ENCODE measurements at regions not wholly inside any gene's neighbourhood (a gene's known extent, or its start where the extent isn't known, plus 50 kb on each side); places are given as distances from the start of the nearest gene placed in this dataset.
"Not testable (repeated sequence)": the region's sequence is repeated elsewhere in the genome, so short reads cannot be mapped to it uniquely, and the experiment has no call there.

GRCh38 chr3:69648126-69648525 lies 91.1 kb upstream of the MITF start:
- no peaks in the 10 kb centered on the region for H3K4me1 ChIP-seq (ENCODE audit: control insufficient read depth in 2 of 2, insufficient read depth in 2 of 2, low read length in 1 of 2)
- H3K36me3 ChIP-seq (ENCODE audit: control insufficient read depth in 2 of 2, insufficient read depth in 2 of 2, low read length in 1 of 2): no peaks in the 10 kb centered on the region
- no peak overlapping the region for H3K4me3 ChIP-seq (ENCODE audit: low read depth in 1 of 2, low read length in 2 of 2)
- H3K9me3 ChIP-seq (ENCODE audit: control insufficient read depth in 2 of 2, insufficient read depth in 1 of 2, low read depth in 1 of 2, low read length in 1 of 2): peaks cover 0 to 2% of the 10 kb centered on the region in 2 donors
- no peak overlapping the region for H3K27ac ChIP-seq (ENCODE audit: low read depth in 2 of 2, low read length in 1 of 2)
- 54 to 73% methylated on average over 2 of the region's 2 CpGs for WGBS, 2 donors
- no peaks in the 10 kb centered on the region for H3K27me3 ChIP-seq (ENCODE audit: control insufficient read depth in 1 of 2, insufficient read depth in 2 of 2, low read length in 2 of 2)

- H3K27me3 ChIP-seq (ENCODE audit: control insufficient read depth in 1 of 2, insufficient read depth in 2 of 2, low read length in 2 of 2): no peaks in the 10 kb centered on the region
- no peak overlapping the region for H3K4me3 ChIP-seq (ENCODE audit: low read depth in 1 of 2, low read length in 2 of 2)
- no peak overlapping the region for H3K27ac ChIP-seq (ENCODE audit: low read depth in 2 of 2, low read length in 1 of 2)
- no peaks in the 10 kb centered on the region for H3K36me3 ChIP-seq (ENCODE audit: control insufficient read depth in 2 of 2, insufficient read depth in 2 of 2, low read length in 1 of 2)
- no peaks in the 10 kb centered on the region for H3K4me1 ChIP-seq (ENCODE audit: control insufficient read depth in 2 of 2, insufficient read depth in 2 of 2, low read length in 1 of 2)
- 46 to 50% methylated on average over 3 of the region's 3 CpGs for WGBS, 2 donors
- H3K9me3 ChIP-seq (ENCODE audit: control insufficient read depth in 2 of 2, insufficient read depth in 1 of 2, low read depth in 1 of 2, low read length in 1 of 2): peaks cover 0 to 2% of the 10 kb centered on the region in 2 donors
Observed at GRCh38 chr3:69647511-69648110, 91.7 kb upstream of the MITF start.

- 90 to 92% methylated on average over 3 of the region's 3 CpGs for WGBS, 2 donors
Observed at GRCh38 chr3:69647081-69647480, 92.2 kb upstream of the MITF start.

DNA sequence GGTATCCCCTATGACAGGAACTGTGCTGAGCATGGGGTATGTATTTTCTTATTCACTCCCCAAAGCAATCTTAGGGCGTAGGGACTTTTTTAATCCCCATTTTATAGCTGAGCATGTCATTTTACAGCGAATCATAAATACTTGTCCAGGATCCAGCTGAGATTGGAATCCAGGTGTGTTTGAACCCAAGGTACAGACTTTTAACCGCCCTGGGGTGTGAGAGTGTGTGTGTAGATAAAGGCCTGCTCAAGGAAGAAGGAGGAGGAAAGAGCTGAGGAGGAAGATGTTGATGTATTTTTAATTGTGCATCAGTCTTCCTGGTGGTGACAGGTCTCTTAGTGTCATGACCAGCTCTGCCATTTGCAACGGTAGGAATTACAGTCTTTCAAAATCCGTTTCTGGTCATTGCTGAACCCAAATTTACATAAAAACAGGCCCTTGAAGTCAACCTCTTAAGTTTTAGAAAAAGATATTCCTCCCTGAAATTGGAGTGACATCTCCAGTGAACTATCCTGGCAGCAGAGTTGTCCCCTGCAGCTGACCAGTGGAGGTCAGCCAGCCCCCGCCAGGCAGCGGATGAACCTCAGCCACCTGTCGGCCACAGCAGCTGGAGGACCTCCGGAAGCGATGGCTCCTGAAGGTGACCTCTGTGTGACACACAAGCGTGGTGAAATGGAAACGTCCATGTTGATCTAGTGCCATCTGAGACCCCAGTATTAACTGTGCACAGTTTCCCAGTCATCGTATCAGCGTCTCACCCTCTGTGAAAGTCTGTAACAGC lies 92.8 kb upstream of the MITF start:
- Histone ChIP-seq H3K4me1 (ENCODE audit: control insufficient read depth in 2 of 2, insufficient read depth in 2 of 2, low read length in 1 of 2) (no peaks in the 10 kb centered on the region), H3K27ac (ENCODE audit: low read depth in 2 of 2, low read length in 1 of 2) (no peak overlapping the region), H3K36me3 (ENCODE audit: control insufficient read depth in 2 of 2, insufficient read depth in 2 of 2, low read length in 1 of 2) (no peaks in the 10 kb centered on the region), H3K9me3 (ENCODE audit: control insufficient read depth in 2 of 2, insufficient read depth in 1 of 2, low read depth in 1 of 2, low read length in 1 of 2) (peaks cover 0 to 2% of the 10 kb centered on the region in 2 donors), H3K27me3 (ENCODE audit: control insufficient read depth in 1 of 2, insufficient read depth in 2 of 2, low read length in 2 of 2) (no peaks in the 10 kb centered on the region), H3K4me3 (ENCODE audit: low read depth in 1 of 2, low read length in 2 of 2) (no peak overlapping the region)
- WGBS, 2 donors: 84 to 86% methylated on average over 14 of the region's 14 CpGs

More at GRCh38 chr3:69647081-69647480, 92.2 kb upstream of the MITF start:
- no peaks in the 10 kb centered on the region for H3K36me3 ChIP-seq (ENCODE audit: control insufficient read depth in 2 of 2, insufficient read depth in 2 of 2, low read length in 1 of 2)
- H3K4me1 ChIP-seq (ENCODE audit: control insufficient read depth in 2 of 2, insufficient read depth in 2 of 2, low read length in 1 of 2): no peaks in the 10 kb centered on the region
- no peak overlapping the region for H3K27ac ChIP-seq (ENCODE audit: low read depth in 2 of 2, low read length in 1 of 2)
- H3K27me3 ChIP-seq (ENCODE audit: control insufficient read depth in 1 of 2, insufficient read depth in 2 of 2, low read length in 2 of 2): no peaks in the 10 kb centered on the region
- peaks cover 0 to 2% of the 10 kb centered on the region in 2 donors for H3K9me3 ChIP-seq (ENCODE audit: control insufficient read depth in 2 of 2, insufficient read depth in 1 of 2, low read depth in 1 of 2, low read length in 1 of 2)
- no peak overlapping the region for H3K4me3 ChIP-seq (ENCODE audit: low read depth in 1 of 2, low read length in 2 of 2)

GRCh38 chr3:69642606-69643005 lies 96.7 kb upstream of the MITF start:
- 74 to 80% methylated on average over 5 of the region's 5 CpGs for WGBS, 2 donors
- Histone ChIP-seq H3K36me3 (ENCODE audit: control insufficient read depth in 2 of 2, insufficient read depth in 2 of 2, low read length in 1 of 2) (no peaks in the 10 kb centered on the region), H3K9me3 (ENCODE audit: control insufficient read depth in 2 of 2, insufficient read depth in 1 of 2, low read depth in 1 of 2, low read length in 1 of 2) (peaks cover 0 to 2% of the 10 kb centered on the region in 2 donors), H3K27ac (ENCODE audit: low read depth in 2 of 2, low read length in 1 of 2) (no peak overlapping the region), H3K4me1 (ENCODE audit: control insufficient read depth in 2 of 2, insufficient read depth in 2 of 2, low read length in 1 of 2) (no peaks in the 10 kb centered on the region), H3K27me3 (ENCODE audit: control insufficient read depth in 1 of 2, insufficient read depth in 2 of 2, low read length in 2 of 2) (no peaks in the 10 kb centered on the region), H3K4me3 (ENCODE audit: low read depth in 1 of 2, low read length in 2 of 2) (no peak overlapping the region)

DNA sequence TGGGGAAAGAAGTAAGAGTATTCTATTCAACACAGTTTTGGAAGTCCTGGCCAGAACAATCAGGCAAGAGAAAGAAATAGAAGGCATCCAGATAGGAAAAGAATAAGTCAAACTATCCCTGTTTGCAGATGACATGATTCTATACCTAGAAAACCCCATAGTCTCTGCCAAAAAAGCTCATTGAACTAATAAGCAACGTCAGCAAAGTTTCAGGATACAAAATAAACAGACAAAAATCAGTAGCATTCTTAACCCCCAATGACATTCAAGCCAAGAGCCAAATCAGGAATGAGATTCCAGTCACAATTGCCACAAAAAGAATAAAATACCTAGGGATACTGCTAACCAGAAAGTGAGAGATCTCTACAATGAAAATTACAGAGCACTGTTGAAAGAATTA lies 99.4 kb upstream of the MITF start:
- Histone ChIP-seq H3K36me3 (ENCODE audit: control insufficient read depth in 2 of 2, insufficient read depth in 2 of 2, low read length in 1 of 2) (no peaks in the 10 kb centered on the region), H3K9me3 (ENCODE audit: control insufficient read depth in 2 of 2, insufficient read depth in 1 of 2, low read depth in 1 of 2, low read length in 1 of 2) (no peaks in the 10 kb centered on the region)
- WGBS, 2 donors: 28 to 45% methylated on average over 1 of the region's 1 CpG

GRCh38 chr3:69628951-69629350 lies 110.3 kb upstream of the MITF start:
- Histone ChIP-seq H3K4me3 (ENCODE audit: low read depth in 1 of 2, low read length in 2 of 2) (no peak overlapping the region), H3K4me1 (ENCODE audit: control insufficient read depth in 2 of 2, insufficient read depth in 2 of 2, low read length in 1 of 2) (no peaks in the 10 kb centered on the region), H3K36me3 (ENCODE audit: control insufficient read depth in 2 of 2, insufficient read depth in 2 of 2, low read length in 1 of 2) (no peaks in the 10 kb centered on the region), H3K27me3 (ENCODE audit: control insufficient read depth in 1 of 2, insufficient read depth in 2 of 2, low read length in 2 of 2) (no peaks in the 10 kb centered on the region), H3K27ac (ENCODE audit: low read depth in 2 of 2, low read length in 1 of 2) (no peak overlapping the region), H3K9me3 (ENCODE audit: control insufficient read depth in 2 of 2, insufficient read depth in 1 of 2, low read depth in 1 of 2, low read length in 1 of 2) (no peaks in the 10 kb centered on the region)
- 18 to 27% methylated on average over 1 of the region's 1 CpG for WGBS, 2 donors

More for the DNA sequence above, 99.4 kb upstream of the MITF start:
- no peak overlapping the region for H3K27ac ChIP-seq (ENCODE audit: low read depth in 2 of 2, low read length in 1 of 2)
- H3K4me3 ChIP-seq (ENCODE audit: low read depth in 1 of 2, low read length in 2 of 2): no peak overlapping the region
- no peaks in the 10 kb centered on the region for H3K4me1 ChIP-seq (ENCODE audit: control insufficient read depth in 2 of 2, insufficient read depth in 2 of 2, low read length in 1 of 2)
- no peaks in the 10 kb centered on the region for H3K27me3 ChIP-seq (ENCODE audit: control insufficient read depth in 1 of 2, insufficient read depth in 2 of 2, low read length in 2 of 2)

- no peaks in the 10 kb centered on the region for H3K9me3 ChIP-seq (ENCODE audit: control insufficient read depth in 2 of 2, insufficient read depth in 1 of 2, low read depth in 1 of 2, low read length in 1 of 2)
- H3K36me3 ChIP-seq (ENCODE audit: control insufficient read depth in 2 of 2, insufficient read depth in 2 of 2, low read length in 1 of 2): no peaks in the 10 kb centered on the region
- no peak overlapping the region for H3K4me3 ChIP-seq (ENCODE audit: low read depth in 1 of 2, low read length in 2 of 2)
- no peaks in the 10 kb centered on the region for H3K27me3 ChIP-seq (ENCODE audit: control insufficient read depth in 1 of 2, insufficient read depth in 2 of 2, low read length in 2 of 2)
- H3K27ac ChIP-seq (ENCODE audit: low read depth in 2 of 2, low read length in 1 of 2): no peak overlapping the region
- no peaks in the 10 kb centered on the region for H3K4me1 ChIP-seq (ENCODE audit: control insufficient read depth in 2 of 2, insufficient read depth in 2 of 2, low read length in 1 of 2)
- 85 to 86% methylated on average over 5 of the region's 5 CpGs for WGBS, 2 donors
Observed at GRCh38 chr3:69613286-69613685, 126.0 kb upstream of the MITF start.

GRCh38 chr3:69612791-69613190 lies 126.5 kb upstream of the MITF start:
- Histone ChIP-seq H3K27ac (ENCODE audit: low read depth in 2 of 2, low read length in 1 of 2) (no peak overlapping the region), H3K4me1 (ENCODE audit: control insufficient read depth in 2 of 2, insufficient read depth in 2 of 2, low read length in 1 of 2) (no peaks in the 10 kb centered on the region), H3K27me3 (ENCODE audit: control insufficient read depth in 1 of 2, insufficient read depth in 2 of 2, low read length in 2 of 2) (no peaks in the 10 kb centered on the region), H3K9me3 (ENCODE audit: control insufficient read depth in 2 of 2, insufficient read depth in 1 of 2, low read depth in 1 of 2, low read length in 1 of 2) (no peaks in the 10 kb centered on the region), H3K4me3 (ENCODE audit: low read depth in 1 of 2, low read length in 2 of 2) (no peak overlapping the region), H3K36me3 (ENCODE audit: control insufficient read depth in 2 of 2, insufficient read depth in 2 of 2, low read length in 1 of 2) (no peaks in the 10 kb centered on the region)
- WGBS, 2 donors: 84 to 89% methylated on average over 2 of the region's 2 CpGs

- WGBS, 2 donors: 56 to 63% methylated on average over 1 of the region's 1 CpG
- not testable (repeated sequence) for H3K36me3 ChIP-seq (ENCODE audit: control insufficient read depth in 2 of 2, insufficient read depth in 2 of 2, low read length in 1 of 2); H3K9me3 ChIP-seq (ENCODE audit: control insufficient read depth in 2 of 2, insufficient read depth in 1 of 2, low read depth in 1 of 2, low read length in 1 of 2); H3K4me3 ChIP-seq (ENCODE audit: low read depth in 1 of 2, low read length in 2 of 2); H3K4me1 ChIP-seq (ENCODE audit: control insufficient read depth in 2 of 2, insufficient read depth in 2 of 2, low read length in 1 of 2); H3K27ac ChIP-seq (ENCODE audit: low read depth in 2 of 2, low read length in 1 of 2); H3K27me3 ChIP-seq (ENCODE audit: control insufficient read depth in 1 of 2, insufficient read depth in 2 of 2, low read length in 2 of 2)
Observed at GRCh38 chr3:69609566-69609965, 129.7 kb upstream of the MITF start.
